HL-60/S4 treated with retinoic acid at 250 ng/mL for 4 days and 3 days (cell line): ENCODE measurements at regions not wholly inside any gene's neighbourhood (a gene's known extent, or its start where the extent isn't known, plus 50 kb on each side); places are given as distances from the start of the nearest gene placed in this dataset.
"Not testable (repeated sequence)": the region's sequence is repeated elsewhere in the genome, so short reads cannot be mapped to it uniquely, and the experiment has no call there.

ENCODE experiments used
- in situ Hi-C: fragments of 300-500 bp; cut with MboI; formaldehyde crosslinking; loops from 2 replicates; pipeline ENCODE4 v1.7.0; 2022; ENCODE audit warnings: low sequenced_read_pairs

GRCh38 chr14:88929656-88930436, 105.4 kb downstream of the TTC8 start:
- in situ Hi-C loops: no loop called here

- in situ Hi-C loops: no loop called here
Observed at GRCh38 chr14:88931321-88932110, 107.1 kb downstream of the TTC8 start.

- in situ Hi-C loops: no loop called here
Observed at GRCh38 chr14:88933191-88933590, 108.7 kb downstream of the TTC8 start.

GRCh38 chr14:88934351-88934806, 109.9 kb downstream of the TTC8 start:
- in situ Hi-C loops: no loop called here

- in situ Hi-C loops: no loop called here
Observed at GRCh38 chr14:88935083-88935482, 110.6 kb downstream of the TTC8 start.

GRCh38 chr14:88937706-88938105, 113.3 kb downstream of the TTC8 start:
- in situ Hi-C loops: no loop called here

GRCh38 chr14:88940671-88941070, 116.2 kb downstream of the TTC8 start:
- in situ Hi-C loops: no loop called here

GRCh38 chr14:88941414-88941813, 117.0 kb downstream of the TTC8 start:
- in situ Hi-C loops: no loop called here

GRCh38 chr14:88947646-88948598, 123.5 kb downstream of the TTC8 start:
- in situ Hi-C loops: no loop called here

GRCh38 chr14:88950069-88950468, 125.6 kb downstream of the TTC8 start:
- in situ Hi-C loops: no loop called here

- in situ Hi-C loops: no loop called here
Observed at GRCh38 chr14:88951370-88951769, 126.9 kb downstream of the TTC8 start.

GRCh38 chr14:88952901-88953300, 128.4 kb downstream of the TTC8 start:
- in situ Hi-C loops: no loop called here

GRCh38 chr14:88955455-88955854, 131.0 kb downstream of the TTC8 start:
- in situ Hi-C loops: no loop called here

GRCh38 chr14:88960496-88960895, 136.0 kb downstream of the TTC8 start:
- in situ Hi-C loops: no loop called here

- in situ Hi-C loops: no loop called here
Observed at GRCh38 chr14:88961214-88961613, 136.8 kb downstream of the TTC8 start.

GRCh38 chr14:88962356-88962755, 137.9 kb downstream of the TTC8 start:
- in situ Hi-C loops: no loop called here

- in situ Hi-C loops: no loop called here
Observed at GRCh38 chr14:88967299-88967698, 142.8 kb downstream of the TTC8 start.

GRCh38 chr14:88975043-88975830, 150.8 kb downstream of the TTC8 start:
- in situ Hi-C loops: no loop called here

- in situ Hi-C loops: no loop called here
Observed at GRCh38 chr14:88975926-88976325, 151.5 kb downstream of the TTC8 start.

GRCh38 chr14:88980907-88981306, 156.5 kb downstream of the TTC8 start:
- in situ Hi-C loops: not testable (repeated sequence)
